ENCODE measurements at regions not wholly inside any gene's neighbourhood (a gene's known extent, or its start where the extent isn't known, plus 50 kb on each side); places are given as distances from the start of the nearest gene placed in this dataset.
A peak's percentile ranks its signal among the peaks of the same experiment; 100 is the strongest.
"Not testable (repeated sequence)": the region's sequence is repeated elsewhere in the genome, so short reads cannot be mapped to it uniquely, and the experiment has no call there.

GRCh38 chr7:54355842-54356241, 186.3 kb upstream of the VSTM2A start:
- DNase-seq (ENCODE audit: low spot score), result no peak

GRCh38 chr7:54360075-54360840, 181.9 kb upstream of the VSTM2A start:
- DNase-seq (ENCODE audit: low spot score), result no peak

GRCh38 chr7:54390565-54390964, 151.6 kb upstream of the VSTM2A start:
- no peak for DNase-seq (ENCODE audit: low spot score)

- DNase-seq (ENCODE audit: low spot score), result no peak
Observed at GRCh38 chr7:54392935-54393334, 149.2 kb upstream of the VSTM2A start.

GRCh38 chr7:54394834-54395233, 147.3 kb upstream of the VSTM2A start:
- no peak for DNase-seq (ENCODE audit: low spot score)

GRCh38 chr7:54397836-54398612, 144.2 kb upstream of the VSTM2A start:
- no peak for DNase-seq (ENCODE audit: low spot score)

- no peak for DNase-seq (ENCODE audit: low spot score)
Observed at GRCh38 chr7:54398863-54399262, 143.3 kb upstream of the VSTM2A start.

- no peak for DNase-seq (ENCODE audit: low spot score)
Observed at GRCh38 chr7:54409917-54410316, 132.3 kb upstream of the VSTM2A start.

GRCh38 chr7:54416678-54417077, 125.5 kb upstream of the VSTM2A start:
- no peak for DNase-seq (ENCODE audit: low spot score)

- no peak for DNase-seq (ENCODE audit: low spot score)
Observed at GRCh38 chr7:54419209-54419608, 123.0 kb upstream of the VSTM2A start.

- DNase-seq (ENCODE audit: low spot score), result no peak
Observed at GRCh38 chr7:54426406-54426805, 115.8 kb upstream of the VSTM2A start.

- no peak for DNase-seq (ENCODE audit: low spot score)
Observed at GRCh38 chr7:54429111-54429510, 113.1 kb upstream of the VSTM2A start.

- no peak for DNase-seq (ENCODE audit: low spot score)
Observed at GRCh38 chr7:54439391-54439790, 102.8 kb upstream of the VSTM2A start.

- not testable (repeated sequence) for DNase-seq (ENCODE audit: low spot score)
Observed at GRCh38 chr7:54444046-54444686, 98.0 kb upstream of the VSTM2A start.

- DNase-seq (ENCODE audit: low spot score), result not testable (repeated sequence)
Observed at GRCh38 chr7:54453168-54453567, 89.0 kb upstream of the VSTM2A start.

GRCh38 chr7:54454700-54455099, 87.5 kb upstream of the VSTM2A start:
- not testable (repeated sequence) for DNase-seq (ENCODE audit: low spot score)

GRCh38 chr7:54465095-54465494, 77.1 kb upstream of the VSTM2A start:
- DNase-seq (ENCODE audit: low spot score), result no peak

GRCh38 chr7:54469740-54470139, 72.4 kb upstream of the VSTM2A start:
- DNase-seq (ENCODE audit: low spot score), result no peak

GRCh38 chr7:54476609-54477008, 65.6 kb upstream of the VSTM2A start:
- DNase-seq (ENCODE audit: low spot score), result no peak

- peak; percentile 24 for DNase-seq (ENCODE audit: low spot score)
Observed at GRCh38 chr7:54477083-54477482, 65.1 kb upstream of the VSTM2A start.

GRCh38 chr7:54483523-54483922, 58.7 kb upstream of the VSTM2A start:
- DNase-seq (ENCODE audit: low spot score), result no peak

GRCh38 chr7:54485044-54485443, 57.1 kb upstream of the VSTM2A start:
- no peak for DNase-seq (ENCODE audit: low spot score)

Measured in A172 (cell line).